H9 (cell line): ENCODE measurements at regions not wholly inside any gene's neighbourhood (a gene's known extent, or its start where the extent isn't known, plus 50 kb on each side); places are given as distances from the start of the nearest gene placed in this dataset.

ENCODE experiments used
- DNase-seq: peaks from one replicate; pipeline ENCODE4 v3.0.0-alpha.2; 2017
- H2AFZ ChIP-seq: one replicate; pipeline ENCODE4 v1.6.1; 2013; ENCODE audit warnings: mild to moderate bottlenecking, low read length, control low read depth, moderate library complexity
- H2AK5ac ChIP-seq: 2 replicates; pipeline ENCODE4 v1.6.1; 2013; ENCODE audit warnings: low read length, control low read depth, mixed read lengths; ENCODE audit not compliant: insufficient read length
- H2BK120ac ChIP-seq: one replicate; pipeline ENCODE4 v1.6.1; 2013; ENCODE audit warnings: low read depth, mild to moderate bottlenecking, low read length, control low read depth, inconsistent platforms; ENCODE audit not compliant: poor library complexity, severe bottlenecking
- H2BK12ac ChIP-seq: 2 replicates; pipeline ENCODE4 v1.6.1; 2013; ENCODE audit warnings: low read length, control low read depth, mixed read lengths, low read depth; ENCODE audit not compliant: insufficient read length
- H2BK15ac ChIP-seq: 2 replicates; pipeline ENCODE4 v1.6.1; 2013; ENCODE audit warnings: low read depth, low read length, control low read depth
- H2BK20ac ChIP-seq: one replicate; pipeline ENCODE4 v1.6.1; 2013; ENCODE audit warnings: low read depth, mild to moderate bottlenecking, low read length, control low read depth, inconsistent platforms; ENCODE audit not compliant: poor library complexity, severe bottlenecking
- H2BK5ac ChIP-seq: 2 replicates; pipeline ENCODE4 v1.6.1; 2013; ENCODE audit warnings: low read length, control low read depth, mixed read lengths; ENCODE audit not compliant: insufficient read length
- H3K14ac ChIP-seq: 2 replicates; pipeline ENCODE4 v1.6.1; 2013; ENCODE audit warnings: low read length, control low read depth; ENCODE audit not compliant: insufficient read depth
- H3K18ac ChIP-seq: 2 replicates; pipeline ENCODE4 v1.6.1; 2013; ENCODE audit warnings: low read depth, mild to moderate bottlenecking, mixed read lengths, low read length, control low read depth; ENCODE audit not compliant: insufficient read length
- H3K23ac ChIP-seq: 2 replicates; pipeline ENCODE4 v1.6.1; 2013; ENCODE audit warnings: low read length, control low read depth, mixed read lengths, low read depth; ENCODE audit not compliant: insufficient read length
- H3K23me2 ChIP-seq: 2 replicates; pipeline ENCODE4 v1.6.1; 2013; ENCODE audit warnings: low read depth, mild to moderate bottlenecking, mixed read lengths, low read length, control low read depth; ENCODE audit not compliant: insufficient read length, poor library complexity, severe bottlenecking
- H3K27ac ChIP-seq: 2 replicates; pipeline ENCODE4 v1.5.1; 2013; ENCODE audit warnings: low read length, control low read depth, mixed read lengths, low read depth; ENCODE audit not compliant: insufficient read length
- H3K27me3 ChIP-seq: 2 replicates; pipeline ENCODE4 v1.6.1; 2013; ENCODE audit warnings: low read length, control low read depth, inconsistent platforms; ENCODE audit not compliant: insufficient read depth
- H3K4ac ChIP-seq: 2 replicates; pipeline ENCODE4 v1.6.1; 2013; ENCODE audit warnings: low read depth, mild to moderate bottlenecking, control low read depth, inconsistent platforms, low read length, moderate library complexity
- H3K4me1 ChIP-seq: 2 replicates; pipeline ENCODE4 v1.6.1; 2013; ENCODE audit warnings: low read length, control low read depth, inconsistent platforms; ENCODE audit not compliant: insufficient read depth
- H3K4me2 ChIP-seq: 2 replicates; pipeline ENCODE4 v1.6.1; 2013; ENCODE audit warnings: low read length, control low read depth, mixed read lengths; ENCODE audit not compliant: insufficient read length, insufficient read depth
- H3K56ac ChIP-seq: 2 replicates; pipeline ENCODE4 v1.6.1; 2013; ENCODE audit warnings: low read depth, mild to moderate bottlenecking, mixed read lengths, low read length, control low read depth; ENCODE audit not compliant: insufficient read length
- H3K79me1 ChIP-seq: 2 replicates; pipeline ENCODE4 v1.6.1; 2013; ENCODE audit warnings: low read depth, mild to moderate bottlenecking, moderate library complexity, low read length, control low read depth, inconsistent platforms; ENCODE audit not compliant: insufficient read depth, poor library complexity, severe bottlenecking
- H3K79me2 ChIP-seq: 2 replicates; pipeline ENCODE4 v1.6.1; 2013; ENCODE audit warnings: low read length, control low read depth, inconsistent platforms; ENCODE audit not compliant: insufficient read depth
- H3K9ac ChIP-seq: 2 replicates; pipeline ENCODE4 v1.6.1; 2013; ENCODE audit warnings: low read length, control low read depth, mixed read lengths; ENCODE audit not compliant: insufficient read length; ENCODE audit errors: extremely low read depth
- H3K9me3 ChIP-seq: one replicate; pipeline ENCODE4 v1.6.1; 2013; ENCODE audit warnings: low read depth, low read length, inconsistent platforms; ENCODE audit not compliant: control insufficient read depth
- H3T11ph ChIP-seq: one replicate; pipeline ENCODE4 v1.6.1; 2013; ENCODE audit warnings: mild to moderate bottlenecking, low read length, control low read depth, inconsistent platforms
- H4K20me1 ChIP-seq: one replicate; pipeline ENCODE4 v1.6.1; 2013; ENCODE audit not compliant: control insufficient read depth, insufficient read length, insufficient read depth
- H4K5ac ChIP-seq: 2 replicates; pipeline ENCODE4 v1.6.1; 2013; ENCODE audit warnings: low read depth, mild to moderate bottlenecking, mixed read lengths, low read length, control low read depth; ENCODE audit not compliant: insufficient read length
- H4K8ac ChIP-seq: replicated peaks from 2 replicates; pipeline ENCODE4 v1.6.1; 2013; ENCODE audit warnings: low read length, control low read depth, mixed read lengths, low read depth; ENCODE audit not compliant: insufficient read length
- H4K91ac ChIP-seq: 2 replicates; pipeline ENCODE4 v1.6.1; 2013; ENCODE audit warnings: low read depth, mild to moderate bottlenecking, moderate library complexity, mixed read lengths, low read length, control low read depth; ENCODE audit not compliant: insufficient read length
- H3K27ac Mint-ChIP-seq, 3 experiments: 2 replicates in 2 of 3; 3 replicates in 1 of 3; pipeline ENCODE4 v1.8.0; 2020 to 2021; ENCODE audit warnings: mixed read lengths in 3 of 3, mild to moderate bottlenecking in 1 of 3, moderate library complexity in 1 of 3
- H3K27me3 Mint-ChIP-seq: 2 replicates; pipeline ENCODE4 v1.8.0; 2021; ENCODE audit warnings: low read depth, mild to moderate bottlenecking, moderate library complexity, mixed read lengths
- H3K36me3 Mint-ChIP-seq, 3 experiments: 2 replicates in 2 of 3; 3 replicates in 1 of 3; pipeline ENCODE4 v1.8.0; 2020 to 2021; ENCODE audit warnings: low read depth in 3 of 3, mixed read lengths in 3 of 3; ENCODE audit not compliant: insufficient read depth in 1 of 3
- H3K4me1 Mint-ChIP-seq, 2 experiments: 2 replicates each; pipeline ENCODE4 v1.8.0; 2020; ENCODE audit warnings: mixed read lengths in 2 of 2
- H3K4me3 Mint-ChIP-seq, 2 experiments: 2 replicates in 1 of 2; 3 replicates in 1 of 2; pipeline ENCODE4 v1.8.0; 2020 to 2021; ENCODE audit warnings: mild to moderate bottlenecking in 2 of 2, mixed read lengths in 2 of 2, moderate library complexity in 1 of 2
- H3K9me3 Mint-ChIP-seq, 2 experiments: 2 replicates in 1 of 2; 3 replicates in 1 of 2; pipeline ENCODE4 v1.8.0; 2020; ENCODE audit warnings: mild to moderate bottlenecking in 2 of 2, mixed read lengths in 2 of 2, moderate library complexity in 1 of 2
- CTCF ChIP-seq: fragments of 200-600 bp; sonication (generic); conservative IDR thresholded peaks from 3 replicates; pipeline ENCODE4 v1.8.0; 2021; ENCODE audit warnings: antibody characterized with exemption, mild to moderate bottlenecking
- WGBS: extraction: QIAGEN DNeasy Blood & Tissue Kit; methylation state at CpG from one replicate; pipeline ENCODE4 v1.1.7; 2013; ENCODE audit warnings: missing lambda C conversion rate, low lambda C conversion rate, mixed read lengths; ENCODE audit not compliant: insufficient read length; ENCODE audit errors: extremely low coverage; 5-methylcytosine and 5-hydroxymethylcytosine counted together

- H4K20me1 ChIP-seq, result no peaks in the 10 kb centered on the region
- H2BK15ac ChIP-seq, result no peak overlapping the region
- no peaks in the 10 kb centered on the region for H3K9me3 ChIP-seq
- no peaks in the 10 kb centered on the region for H3K79me2 ChIP-seq
- H3K27ac ChIP-seq, result no peak overlapping the region
- no CpG with 5 or more reads among the region's 3 CpGs for WGBS
- no peak overlapping the region for H3K4me3 Mint-ChIP-seq
- no peak overlapping the region for H2BK5ac ChIP-seq
- no peak overlapping the region for H3K56ac ChIP-seq
- no peak overlapping the region for H3K4ac ChIP-seq
- H4K8ac ChIP-seq, result no peak overlapping the region
- H4K5ac ChIP-seq, result no peak overlapping the region
- H3K4me1 ChIP-seq, result no peaks in the 10 kb centered on the region
- no peaks in the 10 kb centered on the region for H3K27me3 ChIP-seq
- H3K23me2 ChIP-seq, result no peaks in the 10 kb centered on the region
- H3K27ac Mint-ChIP-seq, result peak overlapping the region in 2 of 3 experiments; percentile 30 to 84; a peak in 4 of 7 replicates
- no peaks in the 10 kb centered on the region for H3K4me1 Mint-ChIP-seq
- H2AFZ ChIP-seq, result no peak overlapping the region
- H2BK120ac ChIP-seq, result no peak overlapping the region
- no peak overlapping the region for H2BK12ac ChIP-seq
- H3K18ac ChIP-seq, result no peak overlapping the region
- no peak overlapping the region for H3K9ac ChIP-seq
- H3K9me3 Mint-ChIP-seq, result no peaks in the 10 kb centered on the region
- DNase-seq, result no peak
- no peak overlapping the region for H4K91ac ChIP-seq
- no peak overlapping the region for H3K14ac ChIP-seq
- no peaks in the 10 kb centered on the region for H3K27me3 Mint-ChIP-seq
- H3T11ph ChIP-seq, result no peak overlapping the region
- H2AK5ac ChIP-seq, result no peak overlapping the region
- no peaks in the 10 kb centered on the region for H3K79me1 ChIP-seq
- TF ChIP-seq CTCF, result no peak
- no peak overlapping the region for H2BK20ac ChIP-seq
- H3K4me2 ChIP-seq, result no peak overlapping the region
- H3K23ac ChIP-seq, result no peak overlapping the region
- no peaks in the 10 kb centered on the region for H3K36me3 Mint-ChIP-seq
Measured at GRCh38 chr7:16368885-16369284, 52.5 kb downstream of the CRPPA start.
